NCI-H2107 (cell line): ENCODE measurements at regions not wholly inside any gene's neighbourhood (a gene's known extent, or its start where the extent isn't known, plus 50 kb on each side); places are given as distances from the start of the nearest gene placed in this dataset.
A peak's percentile ranks its signal among the peaks of the same experiment; 100 is the strongest.
"Not testable (repeated sequence)": the region's sequence is repeated elsewhere in the genome, so short reads cannot be mapped to it uniquely, and the experiment has no call there.

Experiments
- DNase-seq: peaks from one replicate; lab custom pipeline; 2025; lab: John Stamatoyannopoulos, UW

GRCh38 chr5:126138281-126138931 is 284.8 kb upstream of the GRAMD2B start:
- no peak for DNase-seq

GRCh38 chr5:126139086-126139485 is 284.1 kb upstream of the GRAMD2B start:
- DNase-seq = no peak

- no peak for DNase-seq
These were observed 283.4 kb upstream of the GRAMD2B start for GRCh38 chr5:126139773-126140172.

- no peak for DNase-seq
These were observed 279.6 kb upstream of the GRAMD2B start for GRCh38 chr5:126143622-126144021.

DNA sequence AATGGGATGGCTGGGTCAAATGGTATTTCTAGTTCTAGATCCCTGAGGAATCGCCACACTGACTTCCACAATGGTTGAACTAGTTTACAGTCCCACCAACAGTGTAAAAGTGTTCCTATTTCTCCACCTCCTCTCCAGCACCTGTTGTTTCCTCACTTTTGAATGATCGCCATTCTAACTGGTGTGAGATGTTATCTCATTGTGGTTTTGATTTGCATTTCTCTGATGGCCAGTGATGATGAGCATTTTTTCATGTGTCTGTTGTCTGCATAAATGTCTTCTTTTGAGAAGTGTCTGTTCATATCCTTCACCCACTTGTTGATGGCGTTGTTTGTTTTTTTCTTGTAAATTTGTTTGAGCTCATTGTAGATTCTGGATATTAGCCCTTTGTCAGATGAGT is 272.9 kb upstream of the GRAMD2B start:
- DNase-seq = not testable (repeated sequence)

DNA sequence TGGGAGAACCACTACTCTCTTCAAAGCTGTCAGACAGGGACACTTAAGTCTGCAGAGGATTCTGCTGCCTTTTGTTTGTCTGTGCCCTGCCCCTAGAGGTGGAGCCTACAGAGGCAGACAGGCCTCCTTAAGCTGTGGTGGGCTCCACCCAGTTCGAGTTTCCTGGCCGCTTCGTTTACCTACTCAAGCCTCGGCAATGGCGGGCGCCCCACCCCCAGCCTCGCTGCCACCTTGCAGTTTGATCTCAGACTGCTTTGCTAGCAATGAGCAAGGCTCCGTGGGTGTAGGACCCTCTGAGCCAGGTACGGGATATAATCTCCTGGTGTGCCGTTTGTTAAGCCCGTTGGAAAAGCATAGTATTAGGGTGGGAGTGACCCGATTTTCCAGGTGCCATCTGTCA is 267.9 kb upstream of the GRAMD2B start:
- not testable (repeated sequence) for DNase-seq

DNA sequence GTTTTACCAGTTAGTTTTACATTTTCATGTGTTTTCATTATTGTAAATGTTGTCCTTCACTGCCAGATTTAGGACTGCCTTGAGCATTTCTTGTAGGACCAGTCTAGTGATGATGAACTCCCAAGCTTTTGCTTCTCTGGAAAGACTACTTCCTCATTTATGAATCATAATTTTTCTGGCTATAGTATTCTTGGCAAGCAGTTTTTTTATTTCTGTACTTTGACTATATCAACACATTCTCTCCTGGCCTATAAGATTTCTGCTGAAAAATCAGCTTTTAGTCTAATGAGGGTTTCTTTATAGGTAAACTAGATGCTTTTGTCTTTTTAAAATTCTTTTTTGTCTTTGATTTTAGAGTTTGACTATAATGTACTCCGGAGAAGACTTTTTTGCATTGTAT is 256.8 kb upstream of the GRAMD2B start:
- DNase-seq = no peak

GRCh38 chr5:126168785-126169184 is 254.4 kb upstream of the GRAMD2B start:
- no peak for DNase-seq

DNA sequence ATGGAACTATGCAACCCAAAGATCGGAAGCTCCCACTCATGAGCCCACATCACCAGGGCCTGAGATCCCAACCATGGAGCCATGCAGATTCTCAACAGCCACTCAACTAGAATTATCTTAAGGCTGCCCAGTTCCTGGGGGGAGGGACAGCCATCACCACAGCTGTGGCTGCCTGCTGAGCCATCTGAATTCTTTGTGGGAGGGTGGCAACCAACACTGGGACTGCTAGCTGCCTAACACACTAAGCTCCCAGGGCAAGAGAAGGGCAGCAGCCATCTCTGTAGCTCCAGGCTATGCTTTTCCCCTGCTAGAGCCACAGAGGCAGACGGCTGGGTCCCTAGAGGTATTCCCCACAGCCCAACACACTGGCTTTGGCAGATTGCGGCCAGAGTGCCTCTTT is 251.3 kb upstream of the GRAMD2B start:
- DNase-seq = no peak

DNA sequence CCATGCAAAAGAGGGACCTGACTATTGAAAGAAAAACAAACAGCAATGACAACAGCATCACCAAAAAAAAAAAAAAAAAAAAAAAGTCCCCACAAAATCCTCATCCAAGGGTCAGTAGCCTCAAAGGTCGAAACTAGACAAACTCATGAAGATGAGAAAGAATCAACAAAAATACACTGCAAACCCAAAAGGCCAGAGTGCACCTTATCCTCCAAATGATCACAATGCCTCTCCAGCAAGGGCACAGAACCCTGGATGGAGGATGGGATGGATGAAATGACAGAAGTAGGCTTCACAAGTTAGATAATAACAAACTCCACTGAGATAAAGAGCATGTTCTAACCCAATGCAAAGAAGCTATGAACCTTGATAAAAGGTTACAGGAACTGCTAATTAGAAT is 250.4 kb upstream of the GRAMD2B start:
- no peak for DNase-seq

- DNase-seq = no peak
These were observed 244.7 kb upstream of the GRAMD2B start for GRCh38 chr5:126178521-126178920.

DNA sequence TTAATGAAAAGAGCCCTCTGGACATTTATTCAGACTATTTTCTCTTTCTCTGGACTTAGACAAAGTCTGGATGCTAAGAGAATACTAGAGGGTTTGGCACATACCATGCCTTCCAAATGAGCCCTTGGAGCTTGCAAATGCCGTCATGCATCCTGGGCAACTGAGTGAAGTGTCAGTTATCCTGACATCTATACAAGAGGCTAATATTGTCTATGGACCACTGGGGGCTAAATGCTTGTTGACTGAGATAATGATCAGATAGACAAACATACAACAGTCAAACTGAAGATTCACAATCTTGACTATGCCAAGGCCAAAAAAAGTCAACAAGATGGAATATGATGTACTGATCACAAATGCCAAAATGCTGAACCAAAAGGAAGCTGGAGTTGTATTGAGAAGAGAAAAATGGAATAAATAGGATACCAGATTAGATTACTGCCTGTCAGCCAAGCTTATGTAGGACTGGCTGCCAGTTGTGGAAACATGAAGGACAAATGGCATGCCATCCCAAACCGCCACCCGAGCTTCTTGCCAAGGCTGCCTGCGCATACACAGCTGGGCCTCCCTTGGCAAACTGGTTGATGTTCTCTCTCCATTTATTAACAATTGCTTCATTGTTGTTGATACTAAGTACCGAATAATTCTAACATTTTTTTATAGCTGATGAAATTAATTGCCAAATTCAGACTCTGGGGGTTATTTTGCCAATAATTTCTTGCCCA is 240.1 kb upstream of the GRAMD2B start:
- DNase-seq = no peak

DNA sequence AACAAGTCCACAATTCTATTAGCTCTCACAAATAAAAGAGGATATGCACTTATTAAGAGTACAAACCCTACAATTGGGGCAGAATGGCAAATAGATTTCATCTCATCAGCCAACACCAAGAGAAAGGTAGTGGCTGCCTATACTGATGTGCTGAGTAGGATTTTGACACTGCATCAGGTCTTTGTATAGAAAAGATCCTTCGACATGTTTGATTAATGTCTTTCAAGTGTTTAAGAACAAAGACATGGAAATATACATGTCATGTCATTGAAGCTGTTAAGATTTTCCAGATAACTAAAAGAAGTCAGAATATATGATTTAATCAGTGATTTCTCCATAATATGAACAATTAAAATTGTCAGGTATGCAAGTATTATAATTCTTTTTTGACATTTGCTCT is 238.7 kb upstream of the GRAMD2B start:
- no peak for DNase-seq

GRCh38 chr5:126186210-126186609 is 237.0 kb upstream of the GRAMD2B start:
- no peak for DNase-seq

- no peak for DNase-seq
These were observed 234.4 kb upstream of the GRAMD2B start for GRCh38 chr5:126188804-126189203.

DNA sequence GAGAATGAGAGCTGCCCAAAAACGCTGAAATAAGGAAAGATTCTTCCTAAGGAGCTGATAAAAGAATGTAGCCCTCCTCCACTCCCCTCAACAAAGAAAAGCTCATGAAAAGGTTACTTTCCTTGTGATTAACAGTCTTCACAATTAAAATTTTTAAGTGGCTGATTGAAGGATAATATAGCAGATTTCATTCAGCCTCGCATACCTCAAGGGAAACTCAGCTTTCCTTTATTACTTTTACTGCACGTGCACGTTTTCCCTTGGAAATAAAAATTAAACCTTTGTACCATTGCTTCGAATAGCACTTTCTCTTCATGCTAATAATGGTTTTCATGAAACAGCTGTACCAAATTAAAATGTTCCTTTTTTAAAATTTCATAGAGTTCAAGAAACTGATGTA is 234.0 kb upstream of the GRAMD2B start:
- no peak for DNase-seq

GRCh38 chr5:126189862-126190261 is 233.3 kb upstream of the GRAMD2B start:
- DNase-seq = no peak

DNA sequence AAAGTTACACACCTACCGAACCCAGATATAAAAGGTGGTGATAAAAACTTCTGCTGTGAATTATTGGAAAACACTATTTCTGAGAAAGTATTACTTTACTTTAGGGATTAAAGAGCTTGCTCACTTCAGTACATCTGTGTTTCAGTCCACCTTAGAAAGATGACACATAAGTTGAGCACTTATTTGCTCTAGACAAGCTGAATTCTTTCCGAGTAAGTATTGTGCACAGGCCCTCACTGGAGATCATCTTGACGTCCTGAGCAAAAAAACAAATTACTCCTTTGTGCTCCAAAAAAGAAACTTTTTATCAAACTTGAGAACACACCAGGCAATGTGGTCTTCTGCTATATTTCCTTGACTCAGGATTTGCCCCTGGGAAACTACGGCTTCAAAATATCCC is 231.0 kb upstream of the GRAMD2B start:
- no peak for DNase-seq

DNA sequence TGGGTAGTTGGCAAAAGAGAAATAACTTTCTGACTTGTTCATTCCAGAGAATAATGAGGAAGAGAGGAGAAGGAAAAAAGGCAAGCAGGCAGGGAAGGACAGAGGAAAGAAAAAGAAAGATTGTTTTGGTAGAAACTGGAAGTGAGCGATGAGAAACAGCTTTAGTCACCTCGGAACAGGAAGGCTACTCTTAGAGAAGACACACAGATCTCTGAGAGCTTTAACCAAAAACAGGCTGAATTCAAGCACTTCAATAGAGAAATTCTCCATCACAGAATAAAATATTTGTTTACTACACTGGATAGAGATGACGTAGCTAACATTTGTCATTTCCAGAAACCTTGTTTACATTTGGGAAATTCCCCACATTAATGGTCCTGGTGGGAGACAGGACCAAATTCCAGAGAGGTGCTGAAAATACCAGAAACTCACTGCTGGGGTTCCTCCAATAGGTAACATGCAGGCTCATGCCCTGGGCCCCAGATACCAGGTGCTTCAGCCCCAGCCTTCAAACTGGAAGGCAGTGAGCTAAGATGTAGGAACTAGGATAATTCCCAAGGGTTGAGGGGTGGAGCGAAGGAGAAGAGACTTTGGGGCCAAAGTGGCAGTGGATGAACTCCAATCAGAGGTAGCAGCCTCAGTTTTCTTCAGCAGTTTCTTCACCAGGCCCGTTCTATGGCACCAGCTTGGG is 227.7 kb upstream of the GRAMD2B start:
- DNase-seq = no peak

DNA sequence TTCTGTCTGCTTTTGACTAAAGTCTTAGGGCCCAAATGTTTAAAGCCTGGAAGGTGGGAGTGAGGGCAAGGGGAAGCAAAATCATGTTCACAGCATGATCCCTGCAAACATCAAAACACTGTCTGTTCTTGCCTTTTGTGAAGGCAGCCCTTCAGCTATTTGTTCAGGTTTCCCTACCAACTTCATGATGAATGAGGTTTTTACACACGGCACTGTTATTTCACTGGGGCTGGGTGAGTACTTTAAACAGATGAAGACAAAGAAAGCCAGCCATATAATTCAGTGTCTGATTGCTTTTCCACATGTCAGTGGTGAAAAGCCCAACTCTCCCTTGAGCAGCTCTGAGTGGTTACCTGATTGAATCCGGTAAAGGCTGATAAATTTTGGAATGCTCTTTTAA is 224.7 kb upstream of the GRAMD2B start:
- peak; percentile 2 for DNase-seq

GRCh38 chr5:126199467-126199866 is 223.7 kb upstream of the GRAMD2B start:
- DNase-seq = no peak

DNA sequence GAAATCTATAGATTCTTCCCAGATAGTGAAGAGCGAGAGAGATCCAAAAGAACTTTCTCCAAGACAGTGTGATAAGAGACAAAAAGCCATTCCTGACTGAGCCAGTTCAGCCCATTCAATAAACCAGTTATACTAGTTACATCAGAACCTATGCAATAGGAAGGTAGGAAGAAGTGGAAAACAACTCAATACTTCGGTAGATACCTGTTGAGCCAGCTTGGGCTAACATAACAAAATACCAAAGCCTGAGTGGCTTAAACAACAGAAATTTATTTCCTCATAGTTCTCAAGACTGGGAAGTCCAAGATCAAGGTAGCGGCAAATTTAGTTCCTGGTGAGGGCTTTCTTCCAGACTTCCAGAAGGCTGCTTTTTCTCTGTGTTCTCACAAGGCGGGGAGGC is 214.5 kb upstream of the GRAMD2B start:
- no peak for DNase-seq

- DNase-seq = no peak
These were observed 212.3 kb upstream of the GRAMD2B start for GRCh38 chr5:126210955-126211354.
